GM12891 (cell line): ENCODE measurements at regions not wholly inside any gene's neighbourhood (a gene's known extent, or its start where the extent isn't known, plus 50 kb on each side); places are given as distances from the start of the nearest gene placed in this dataset.

Source experiments
- POLR2A ChIP-seq: IDR thresholded peaks from 2 replicates; pipeline ENCODE4 v1.6.1; 2011; ENCODE audit warnings: low read depth, low read length, control low read depth
- POLR2AphosphoS5 ChIP-seq: IDR thresholded peaks from 2 replicates; pipeline ENCODE4 v1.6.1; 2011; ENCODE audit warnings: low read depth, low read length, control low read depth
- SPI1 ChIP-seq: IDR thresholded peaks from 2 replicates; pipeline ENCODE4 v1.6.1; 2011; ENCODE audit warnings: low read depth, low read length, control low read depth
- TAF1 ChIP-seq: IDR thresholded peaks from 2 replicates; pipeline ENCODE4 v1.6.1; 2011; ENCODE audit warnings: low read depth, low read length, control low read depth

DNA sequence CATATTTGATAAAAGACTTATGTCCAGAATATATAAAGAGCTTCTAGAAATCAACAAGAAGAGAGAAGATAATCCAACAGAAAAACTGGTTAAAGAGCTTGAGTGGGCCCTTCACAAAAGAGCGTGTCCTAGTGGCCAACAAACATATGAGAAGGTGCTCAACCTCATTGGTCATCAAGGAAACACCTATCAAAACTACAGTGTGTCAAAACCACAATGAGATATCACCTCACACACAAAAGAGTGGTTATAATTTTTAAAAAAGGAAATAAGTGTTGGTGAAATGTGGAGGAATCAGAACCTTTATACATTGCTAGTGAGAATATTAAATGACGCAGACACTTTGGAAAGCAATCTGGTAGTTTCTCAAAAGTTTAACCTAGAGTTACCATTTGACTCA, 68.4 kb upstream of the KLF13 start:
- TF ChIP-seq POLR2A (no peak), POLR2AphosphoS5 (no peak), SPI1 (no peak), TAF1 (no peak)
